PC-9 (cell line): ENCODE measurements at regions not wholly inside any gene's neighbourhood (a gene's known extent, or its start where the extent isn't known, plus 50 kb on each side); places are given as distances from the start of the nearest gene placed in this dataset.

Experiments
- BruUV-seq: library from RNA; stranded (reverse); fragments of 400-500 nt; replicated peaks from 2 replicates; lab custom pipeline; 2021; lab: Mats Ljungman, UMichigan
- CTCF ChIA-PET: fragments of 300-600 bp; sonication (Branson Sonifier 250); formaldehyde crosslinking; loops from one replicate; lab custom pipeline; 2022; ENCODE audit warnings: antibody characterized with exemption; lab: Charles Lee
- POLR2A ChIA-PET: fragments of 300-600 bp; sonication (Branson Sonifier 250); formaldehyde crosslinking; loops from one replicate; lab custom pipeline; 2022; ENCODE audit warnings: antibody characterized with exemption; ENCODE audit not compliant: unreplicated experiment; lab: Charles Lee
- DNase-seq, 2 experiments: peaks; one replicate each; pipeline versions ENCODE4 v3.0.0 to v3.0.0-alpha.2; 2015 to 2022; ENCODE audit warnings: mixed read lengths in 1 of 2
- H2AFZ ChIP-seq: fragments of 200-600 bp; sonication (generic); 2 replicates; pipeline ENCODE4 v1.8.1; 2017; ENCODE audit warnings: antibody characterized with exemption
- H3F3A ChIP-seq: fragments of 200-600 bp; sonication (generic); 2 replicates; pipeline ENCODE4 v1.8.1; 2017; ENCODE audit warnings: antibody characterized with exemption, mild to moderate bottlenecking, low read depth; ENCODE audit not compliant: insufficient read depth
- H3K27ac ChIP-seq: fragments of 200-600 bp; sonication (generic); 2 replicates; pipeline ENCODE4 v1.6.1; 2016; ENCODE audit warnings: mixed run types
- H3K27me3 ChIP-seq: fragments of 200-600 bp; sonication (generic); 2 replicates; pipeline ENCODE4 v1.6.1; 2016; ENCODE audit warnings: low read depth, mixed run types; ENCODE audit not compliant: insufficient read depth
- H3K36me3 ChIP-seq: fragments of 200-600 bp; sonication (generic); 2 replicates; pipeline ENCODE4 v1.6.1; 2016; ENCODE audit warnings: low read depth, mixed run types
- H3K4me1 ChIP-seq: fragments of 200-600 bp; sonication (generic); replicated peaks from 2 replicates; pipeline ENCODE4 v1.6.1; 2016; ENCODE audit warnings: mixed run types; ENCODE audit not compliant: insufficient read depth
- H3K4me2 ChIP-seq: fragments of 200-600 bp; sonication (generic); 2 replicates; pipeline ENCODE4 v1.6.1; 2017; ENCODE audit warnings: mixed run types
- H3K4me3 ChIP-seq: fragments of 200-600 bp; sonication (generic); 2 replicates; pipeline ENCODE4 v1.6.1; 2016; ENCODE audit warnings: mixed run types
- H3K79me2 ChIP-seq: fragments of 200-600 bp; sonication (generic); 2 replicates; pipeline ENCODE4 v1.6.1; 2017; ENCODE audit warnings: low read depth, mixed run types
- H3K9me2 ChIP-seq: fragments of 200-600 bp; sonication (generic); 2 replicates; pipeline ENCODE4 v1.8.1; 2017; ENCODE audit warnings: mild to moderate bottlenecking; ENCODE audit not compliant: insufficient read depth
- H3K9me3 ChIP-seq: fragments of 200-600 bp; sonication (generic); 2 replicates; pipeline ENCODE4 v1.8.1; 2016; ENCODE audit warnings: low read depth; ENCODE audit not compliant: insufficient read depth
- H4K20me1 ChIP-seq: fragments of 200-600 bp; sonication (generic); 2 replicates; pipeline ENCODE4 v1.8.1; 2017; ENCODE audit not compliant: insufficient read depth
- EZH2 ChIP-seq: fragments of 200-600 bp; sonication (generic); IDR thresholded peaks from 2 replicates; pipeline ENCODE4 v1.8.0; 2017; ENCODE audit warnings: antibody characterized with exemption, low read depth
- intact Hi-C: fragments of 100-400 bp; cut with micrococcal nuclease; formaldehyde crosslinking; loops from one replicate; pipeline ENCODE4 v1.10.0; 2022; ENCODE audit not compliant: unreplicated experiment
- TF ChIP-seq, protein P1 (sequence below): fragments of 200-600 bp; sonication (generic); conservative IDR thresholded peaks from 2 replicates; pipeline ENCODE4 v1.6.1; 2017; ENCODE audit warnings: mixed run types, antibody characterized with exemption, mild to moderate bottlenecking, moderate library complexity

DNA sequence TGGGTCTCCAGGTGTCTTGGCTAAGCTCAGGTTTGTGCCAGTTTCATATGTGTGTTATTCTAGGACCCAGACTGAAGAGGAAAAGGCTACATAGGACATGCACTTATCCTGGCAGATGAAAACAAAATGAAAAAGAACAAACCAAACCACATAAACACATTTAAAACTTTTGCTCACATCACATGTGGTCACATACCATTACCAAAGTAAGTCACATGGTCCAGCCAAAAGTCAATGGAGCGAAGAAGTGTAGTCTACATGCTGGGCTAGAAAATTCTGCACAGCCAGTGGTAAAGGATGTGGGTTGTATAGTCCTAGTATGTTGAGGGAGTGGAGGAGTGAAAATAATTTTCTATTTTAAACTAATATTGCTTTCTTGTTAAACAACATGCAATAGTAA, 437.5 kb downstream of the BTBD3 start:
- Histone ChIP-seq H3K27ac (no peak overlapping the region), H2AFZ (no peak overlapping the region), H3K4me3 (no peak overlapping the region), H3K27me3 (no peaks in the 10 kb centered on the region), H3K9me2 (no peaks in the 10 kb centered on the region; the same call in 1 of the 2 replicates), H3F3A (no peaks in the 10 kb centered on the region), H3K36me3 (no peaks in the 10 kb centered on the region), H3K9me3 (0 out of 2 replicates have a peak, but pooled peaks cover 9% of the 10 kb centered on the region), H3K4me2 (no peak overlapping the region), H4K20me1 (no peaks in the 10 kb centered on the region), H3K79me2 (no peaks in the 10 kb centered on the region), H3K4me1 (no peaks in the 10 kb centered on the region)
- intact Hi-C loops = no loop called here
- TF ChIP-seq, protein P1, sequence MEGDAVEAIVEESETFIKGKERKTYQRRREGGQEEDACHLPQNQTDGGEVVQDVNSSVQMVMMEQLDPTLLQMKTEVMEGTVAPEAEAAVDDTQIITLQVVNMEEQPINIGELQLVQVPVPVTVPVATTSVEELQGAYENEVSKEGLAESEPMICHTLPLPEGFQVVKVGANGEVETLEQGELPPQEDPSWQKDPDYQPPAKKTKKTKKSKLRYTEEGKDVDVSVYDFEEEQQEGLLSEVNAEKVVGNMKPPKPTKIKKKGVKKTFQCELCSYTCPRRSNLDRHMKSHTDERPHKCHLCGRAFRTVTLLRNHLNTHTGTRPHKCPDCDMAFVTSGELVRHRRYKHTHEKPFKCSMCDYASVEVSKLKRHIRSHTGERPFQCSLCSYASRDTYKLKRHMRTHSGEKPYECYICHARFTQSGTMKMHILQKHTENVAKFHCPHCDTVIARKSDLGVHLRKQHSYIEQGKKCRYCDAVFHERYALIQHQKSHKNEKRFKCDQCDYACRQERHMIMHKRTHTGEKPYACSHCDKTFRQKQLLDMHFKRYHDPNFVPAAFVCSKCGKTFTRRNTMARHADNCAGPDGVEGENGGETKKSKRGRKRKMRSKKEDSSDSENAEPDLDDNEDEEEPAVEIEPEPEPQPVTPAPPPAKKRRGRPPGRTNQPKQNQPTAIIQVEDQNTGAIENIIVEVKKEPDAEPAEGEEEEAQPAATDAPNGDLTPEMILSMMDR = no peak
- TF ChIP-seq EZH2 = no peak
- BruUV-seq = no TSS peak
- CTCF ChIA-PET = no interaction called here
- POLR2A ChIA-PET = interaction anchor here (0.7 kb wide), 1 partner anchor 396 kb away, joined by 3 read pairs; no protein-coding TSS in a partner anchor
- no peak for DNase-seq

DNA sequence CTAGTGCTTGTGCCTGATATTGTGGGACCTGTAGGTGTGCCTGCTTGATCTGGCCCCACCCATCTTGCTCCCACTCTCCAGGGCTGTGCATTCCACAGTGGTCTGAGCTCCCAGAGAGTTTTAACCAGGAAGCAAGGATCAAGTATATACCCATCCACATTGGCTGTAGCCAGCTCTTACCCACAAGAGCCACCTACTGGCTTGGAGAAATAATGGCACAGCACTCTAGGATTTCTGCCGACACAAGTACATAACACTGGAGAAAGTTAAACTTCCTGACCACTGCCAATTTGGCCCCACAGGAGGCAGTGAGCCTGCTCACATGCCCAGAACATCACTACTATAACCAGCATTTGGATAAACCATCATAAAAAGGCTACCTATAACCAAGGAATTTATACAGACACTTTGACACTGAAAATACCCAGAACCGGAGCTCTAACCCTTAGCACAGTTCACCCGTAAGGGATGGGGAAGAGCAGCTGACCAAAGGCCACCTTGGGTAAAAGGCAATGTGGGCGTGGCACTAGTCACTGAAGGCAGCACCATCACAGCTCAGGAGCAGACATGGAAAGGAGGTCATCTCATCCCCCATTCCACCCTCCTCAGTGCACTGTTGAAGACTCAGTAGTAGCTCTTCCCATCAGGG, 440.4 kb downstream of the BTBD3 start:
- Histone ChIP-seq H3K4me2 (no peak overlapping the region), H3K9me3 (0 out of 2 replicates have a peak, but pooled peaks cover 9% of the 10 kb centered on the region), H3K27me3 (no peaks in the 10 kb centered on the region), H2AFZ (no peak overlapping the region), H3K9me2 (no peaks in the 10 kb centered on the region; the same call in 1 of the 2 replicates), H3F3A (no peaks in the 10 kb centered on the region), H4K20me1 (no peaks in the 10 kb centered on the region), H3K27ac (no peak overlapping the region), H3K4me3 (no peak overlapping the region), H3K79me2 (no peaks in the 10 kb centered on the region), H3K36me3 (no peaks in the 10 kb centered on the region), H3K4me1 (no peaks in the 10 kb centered on the region)
- no peak for DNase-seq
- BruUV-seq = no TSS peak
- ChIA-PET CTCF (no interaction called here), POLR2A (no interaction called here)
- TF ChIP-seq, protein P1 = no peak; the same call in 1 of the 2 replicates
- TF ChIP-seq EZH2 = no peak
- intact Hi-C loops = no loop called here

DNA sequence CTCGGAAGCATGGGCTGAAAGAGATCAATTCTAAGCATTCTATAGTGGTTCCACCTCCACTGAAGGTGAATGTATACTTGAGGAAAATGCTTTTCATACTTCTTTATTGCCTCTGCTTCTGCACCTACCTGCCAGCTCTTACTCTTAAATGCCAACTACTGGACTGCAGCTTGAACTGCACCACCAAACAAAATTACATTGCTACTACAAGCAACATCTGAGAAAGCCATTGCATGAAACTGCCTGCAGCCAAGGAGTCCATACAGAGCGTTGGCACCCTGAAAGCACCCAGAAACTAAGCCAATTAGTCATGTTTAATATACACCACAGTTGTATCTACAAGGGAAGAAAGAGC, 440.9 kb downstream of the BTBD3 start:
- DNase-seq = no peak
- H3K4me3 ChIP-seq = no peak overlapping the region
- no peaks in the 10 kb centered on the region; the same call in 1 of the 2 replicates for H3K9me2 ChIP-seq
- CTCF ChIA-PET = no interaction called here
- H3K27me3 ChIP-seq = no peaks in the 10 kb centered on the region
- no peaks in the 10 kb centered on the region for H4K20me1 ChIP-seq
- TF ChIP-seq, protein P1 = no peak
- TF ChIP-seq EZH2 = no peak
- H2AFZ ChIP-seq = no peak overlapping the region
- no peaks in the 10 kb centered on the region for H3K4me1 ChIP-seq
- no peak overlapping the region for H3K4me2 ChIP-seq
- no peaks in the 10 kb centered on the region for H3F3A ChIP-seq
- no peak overlapping the region for H3K27ac ChIP-seq
- no peaks in the 10 kb centered on the region for H3K36me3 ChIP-seq
- 0 out of 2 replicates have a peak, but pooled peaks cover 8% of the 10 kb centered on the region for H3K9me3 ChIP-seq
- BruUV-seq = no TSS peak
- H3K79me2 ChIP-seq = no peaks in the 10 kb centered on the region
- intact Hi-C loops = no loop called here
- POLR2A ChIA-PET = no interaction called here
